Tibial nerve (tissue), 4 donors: ENCODE measurements at regions not wholly inside any gene's neighbourhood (a gene's known extent, or its start where the extent isn't known, plus 50 kb on each side); places are given as distances from the start of the nearest gene placed in this dataset.

Experiments used
- CTCF ChIP-seq, 5 experiments: fragments of 200-600 bp in 3 of 5; fragments of 450-650 bp in 2 of 5; sonication (generic) in 3 of 5; IDR thresholded peaks; one replicate each; pipeline ENCODE4 v1.5.1; 2016 to 2019; ENCODE audit warnings: antibody characterized with exemption in 5 of 5, mild to moderate bottlenecking in 3 of 5, moderate library complexity in 2 of 5
- EP300 ChIP-seq, 2 donors: sonication (generic); formaldehyde crosslinking; IDR thresholded peaks; one replicate each; pipeline ENCODE4 v1.6.1; 2017; ENCODE audit warnings: antibody characterized with exemption in 2 of 2, mild to moderate bottlenecking in 1 of 2
- POLR2A ChIP-seq, 2 donors: fragments of 450-650 bp; IDR thresholded peaks; one replicate each; pipeline ENCODE4 v1.6.1; 2017; ENCODE audit warnings: antibody characterized with exemption in 2 of 2, mild to moderate bottlenecking in 2 of 2, moderate library complexity in 2 of 2

- TF ChIP-seq CTCF (IDR thresholded peaks at IDR 0.05) (no peak), POLR2A (IDR thresholded peaks at IDR 0.05) (no peak), EP300 (IDR thresholded peaks at IDR 0.05) (no peak)
Measured at GRCh38 chr3:82568776-82569338, 807.4 kb upstream of the GBE1 start.
